SKM-1 treated with dmso at 0.1 percent for 144 hours (cell line): ENCODE measurements at regions not wholly inside any gene's neighbourhood (a gene's known extent, or its start where the extent isn't known, plus 50 kb on each side); places are given as distances from the start of the nearest gene placed in this dataset.

Experiments used
- DNase-seq: peaks from one replicate; lab custom pipeline; 2025; ENCODE audit not compliant: unreplicated experiment; lab: John Stamatoyannopoulos, UW

- DNase-seq: no peak
These were observed 57.4 kb upstream of the EPB41L3 start for GRCh38 chr18:5601188-5601624.

GRCh38 chr18:5600378-5601071, 56.7 kb upstream of the EPB41L3 start:
- peak; percentile 1 for DNase-seq

GRCh38 chr18:5596585-5596984, 52.8 kb upstream of the EPB41L3 start:
- no peak for DNase-seq
